Small intestine (tissue), 7 donors: ENCODE measurements at regions not wholly inside any gene's neighbourhood (a gene's known extent, or its start where the extent isn't known, plus 50 kb on each side); places are given as distances from the start of the nearest gene placed in this dataset.

Experiments
- DNase-seq, 2 donors: peaks; one replicate each; pipeline versions ENCODE4 v3.0.0 to v3.0.0-alpha.2; 2013
- FAIRE-seq: peaks from 2 replicates; lab custom pipeline; 2012; peaks lifted over from hg19 to GRCh38; lab: Jason Lieb, UNC
- H3K27ac ChIP-seq, 3 donors: one replicate each; pipeline ENCODE4 v1.5.1; 2013; ENCODE audit warnings: low read length in 2 of 3, mild to moderate bottlenecking in 2 of 3, control low read depth in 1 of 3, inconsistent platforms in 1 of 3, low read depth in 1 of 3, moderate library complexity in 1 of 3
- H3K27me3 ChIP-seq, 3 donors: one replicate each; pipeline ENCODE4 v1.6.1; 2013; ENCODE audit warnings: low read length in 3 of 3, inconsistent platforms in 1 of 3; ENCODE audit not compliant: control insufficient read depth in 3 of 3, insufficient read depth in 3 of 3
- H3K36me3 ChIP-seq, 3 donors: one replicate each; pipeline ENCODE4 v1.6.1; 2013; ENCODE audit warnings: low read length in 3 of 3, inconsistent platforms in 1 of 3, low read depth in 1 of 3, mild to moderate bottlenecking in 1 of 3, moderate library complexity in 1 of 3; ENCODE audit not compliant: control insufficient read depth in 3 of 3, insufficient read depth in 2 of 3
- H3K4me1 ChIP-seq, 3 donors: one replicate each; pipeline ENCODE4 v1.6.1; 2013; ENCODE audit warnings: low read length in 2 of 3, inconsistent platforms in 1 of 3, low read depth in 1 of 3, mild to moderate bottlenecking in 1 of 3, moderate library complexity in 1 of 3; ENCODE audit not compliant: control insufficient read depth in 3 of 3, insufficient read depth in 2 of 3
- H3K4me3 ChIP-seq, 3 donors: one replicate each; pipeline ENCODE4 v1.5.1; 2013; ENCODE audit warnings: low read length in 3 of 3, control low read depth in 1 of 3, inconsistent platforms in 1 of 3, low read depth in 1 of 3, mild to moderate bottlenecking in 1 of 3, moderate library complexity in 1 of 3
- H3K9me3 ChIP-seq, 2 donors: one replicate each; pipeline ENCODE4 v1.6.1; 2013; ENCODE audit warnings: low read depth in 1 of 2, low read length in 1 of 2; ENCODE audit not compliant: control insufficient read depth in 2 of 2, insufficient read depth in 1 of 2
- WGBS, 3 donors: extraction: QIAGEN DNeasy Blood & Tissue Kit; methylation state at CpG; one replicate each; pipeline ENCODE4 v1.1.7; 2013; 5-methylcytosine and 5-hydroxymethylcytosine counted together
- donor health status: healthy with polysubstance abuse.
- donor health status: control.
- donor health status: control.
- donor health status: Bipolar disorder and iron deficiency.
- donor health status: healthy.

- no peak for DNase-seq
- no peaks in the 10 kb centered on the region for H3K27me3 ChIP-seq
- no peak for FAIRE-seq
- no peak overlapping the region for H3K4me3 ChIP-seq
- H3K4me1 ChIP-seq, result peaks cover 0 to 4% (median 0%) of the 10 kb centered on the region in 3 donors
- H3K9me3 ChIP-seq, result peaks cover 0 to 9% of the 10 kb centered on the region in 2 donors
- no peak overlapping the region for H3K27ac ChIP-seq
- 81 to 89% (median 84%) methylated on average over 3 of the region's 3 CpGs for WGBS, 3 donors
- H3K36me3 ChIP-seq, result no peaks in the 10 kb centered on the region
These were observed 147.4 kb downstream of the CD24 start for GRCh38 chr6:106827081-106827480.

GRCh38 chr6:106825156-106825555 lies 149.4 kb downstream of the CD24 start:
- no peaks in the 10 kb centered on the region for H3K36me3 ChIP-seq
- 88 to 94% (median 90%) methylated on average over 2 of the region's 2 CpGs for WGBS, 3 donors
- H3K4me3 ChIP-seq, result no peak overlapping the region
- DNase-seq, result no peak
- H3K9me3 ChIP-seq, result peaks cover 0 to 9% of the 10 kb centered on the region in 2 donors
- H3K4me1 ChIP-seq, result peaks cover 0 to 4% (median 0%) of the 10 kb centered on the region in 3 donors
- no peak for FAIRE-seq
- H3K27ac ChIP-seq, result no peak overlapping the region
- no peaks in the 10 kb centered on the region for H3K27me3 ChIP-seq

- no peaks in the 10 kb centered on the region for H3K36me3 ChIP-seq
- H3K9me3 ChIP-seq, result peaks cover 0 to 5% of the 10 kb centered on the region in 2 donors
- WGBS, 3 donors, result 45 to 58% (median 52%) methylated on average over 10 of the region's 10 CpGs
- no peaks in the 10 kb centered on the region for H3K27me3 ChIP-seq
- no peak overlapping the region for H3K4me3 ChIP-seq
- H3K4me1 ChIP-seq, result peaks cover 0 to 4% (median 0%) of the 10 kb centered on the region in 3 donors
- FAIRE-seq, result no peak
- peak; percentile 14 to 66 for DNase-seq
- H3K27ac ChIP-seq, result no peak overlapping the region
These were observed 150.7 kb downstream of the CD24 start for GRCh38 chr6:106823732-106824351.

GRCh38 chr6:106823058-106823457 lies 151.5 kb downstream of the CD24 start:
- no peak overlapping the region for H3K27ac ChIP-seq
- FAIRE-seq, result no peak

GRCh38 chr6:106820412-106820852 lies 154.1 kb downstream of the CD24 start:
- H3K4me1 ChIP-seq, result peaks cover 0 to 4% (median 0%) of the 10 kb centered on the region in 3 donors
- no peak for FAIRE-seq

More at GRCh38 chr6:106823058-106823457, 151.5 kb downstream of the CD24 start:
- no peak for DNase-seq
- Histone ChIP-seq H3K4me3 (no peak overlapping the region), H3K36me3 (no peaks in the 10 kb centered on the region), H3K4me1 (peaks cover 0 to 4% (median 0%) of the 10 kb centered on the region in 3 donors), H3K27me3 (no peaks in the 10 kb centered on the region), H3K9me3 (peaks cover 0 to 2% of the 10 kb centered on the region in 2 donors)
- WGBS, 3 donors, result 86 to 89% (median 88%) methylated on average over 5 of the region's 5 CpGs

GRCh38 chr6:106811088-106811686 lies 163.3 kb downstream of the CD24 start:
- Histone ChIP-seq H3K4me3 (no peak overlapping the region), H3K36me3 (no peaks in the 10 kb centered on the region), H3K27ac (no peak overlapping the region), H3K4me1 (no peaks in the 10 kb centered on the region), H3K9me3 (peaks cover 2 to 38% of the 10 kb centered on the region in 2 donors), H3K27me3 (no peaks in the 10 kb centered on the region)
- no peak for DNase-seq
- WGBS, 3 donors, result 85 to 89% (median 88%) methylated on average over 3 of the region's 3 CpGs
- FAIRE-seq, result no peak

More at GRCh38 chr6:106820412-106820852, 154.1 kb downstream of the CD24 start:
- no peaks in the 10 kb centered on the region for H3K9me3 ChIP-seq
- no peak overlapping the region for H3K27ac ChIP-seq
- no peaks in the 10 kb centered on the region for H3K27me3 ChIP-seq
- H3K36me3 ChIP-seq, result no peaks in the 10 kb centered on the region
- no peak overlapping the region for H3K4me3 ChIP-seq
- no peak for DNase-seq

GRCh38 chr6:106808758-106809157 lies 165.8 kb downstream of the CD24 start:
- FAIRE-seq, result no peak
- Histone ChIP-seq H3K27ac (no peak overlapping the region), H3K27me3 (no peaks in the 10 kb centered on the region), H3K36me3 (no peaks in the 10 kb centered on the region), H3K4me3 (no peak overlapping the region), H3K4me1 (peaks cover 0 to 11% (median 3%) of the 10 kb centered on the region in 3 donors), H3K9me3 (peaks cover 2 to 41% of the 10 kb centered on the region in 2 donors)
- DNase-seq, result no peak

GRCh38 chr6:106807947-106808611 lies 166.4 kb downstream of the CD24 start:
- no peak for FAIRE-seq
- Histone ChIP-seq H3K4me1 (peaks cover 0 to 13% (median 3%) of the 10 kb centered on the region in 3 donors), H3K27me3 (no peaks in the 10 kb centered on the region), H3K4me3 (no peak overlapping the region), H3K9me3 (peaks cover 2 to 38% of the 10 kb centered on the region in 2 donors), H3K36me3 (no peaks in the 10 kb centered on the region), H3K27ac (no peak overlapping the region)
- no peak for DNase-seq
- 89 to 95% (median 91%) methylated on average over 5 of the region's 5 CpGs for WGBS, 3 donors
